Activated CD8-positive, alpha-beta T cell treated with anti-CD3 and anti-CD28 coated beads, Interleukin-2, amount 10 ng/mL, durations not matched to agents 7 days and 5 days (primary cell): ENCODE measurements at regions not wholly inside any gene's neighbourhood (a gene's known extent, or its start where the extent isn't known, plus 50 kb on each side); places are given as distances from the start of the nearest gene placed in this dataset.
"Not testable (repeated sequence)": the region's sequence is repeated elsewhere in the genome, so short reads cannot be mapped to it uniquely, and the experiment has no call there.

Experiments
- ATAC-seq: fragments of 150-1000 bp; cut with Tn5 transposase; one replicate; pipeline ENCODE4 v1.10.0; 2021; ENCODE audit warnings: moderate library complexity
- CTCF ChIA-PET: fragments of 350-600 bp; sonication (Branson Sonifier 250); formaldehyde crosslinking; loops from one replicate; lab custom pipeline; 2021; ENCODE audit warnings: antibody characterized with exemption; lab: Charles Lee
- POLR2A ChIA-PET: fragments of 350-600 bp; sonication (Branson Sonifier 250); formaldehyde crosslinking; loops from one replicate; lab custom pipeline; 2021; ENCODE audit warnings: antibody characterized with exemption; lab: Charles Lee
- DNase-seq: peaks from one replicate; pipeline ENCODE4 v3.0.0-alpha.2; 2020
- H3K27ac Mint-ChIP-seq: one replicate; pipeline ENCODE4 v1.8.0; 2021; ENCODE audit warnings: mild to moderate bottlenecking, mixed read lengths
- H3K27me3 Mint-ChIP-seq: one replicate; pipeline ENCODE4 v1.8.0; 2021; ENCODE audit warnings: low read depth, mixed read lengths
- H3K36me3 Mint-ChIP-seq: one replicate; pipeline ENCODE4 v1.8.0; 2021; ENCODE audit warnings: low read depth, mixed read lengths
- H3K4me1 Mint-ChIP-seq: one replicate; pipeline ENCODE4 v1.8.0; 2021; ENCODE audit warnings: low read depth, mixed read lengths
- H3K4me3 Mint-ChIP-seq: one replicate; pipeline ENCODE4 v1.8.0; 2021; ENCODE audit warnings: mild to moderate bottlenecking, mixed read lengths
- H3K9me3 Mint-ChIP-seq: one replicate; pipeline ENCODE4 v1.8.0; 2022; ENCODE audit warnings: mixed read lengths; ENCODE audit not compliant: insufficient read depth

DNA sequence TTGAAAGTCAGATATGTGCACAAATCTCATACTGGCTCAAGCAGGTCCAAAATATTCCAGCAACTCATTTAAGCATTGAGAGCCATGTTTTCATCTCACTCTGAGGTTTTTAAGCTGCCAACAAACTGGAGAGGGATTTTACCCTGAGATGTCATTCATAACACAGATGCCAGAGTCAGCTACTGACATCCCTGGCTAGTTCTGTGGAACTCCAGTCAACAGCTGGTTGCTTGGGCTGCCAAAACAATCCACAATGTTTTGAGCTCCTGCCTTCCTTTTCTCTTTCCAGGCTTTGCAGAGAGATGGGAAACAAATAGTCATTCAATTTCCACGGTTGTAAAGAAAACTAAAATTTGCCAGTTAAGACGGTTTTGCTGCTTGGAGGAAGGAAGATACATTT is 621.2 kb upstream of the FBXO33 start:
- no peaks in the 10 kb centered on the region for H3K4me1 Mint-ChIP-seq
- ATAC-seq (no peak), DNase-seq (no peak)
- ChIA-PET CTCF (no interaction called here), POLR2A (no interaction called here)
- H3K27ac Mint-ChIP-seq: no peak overlapping the region
- no peaks in the 10 kb centered on the region for H3K36me3 Mint-ChIP-seq
- peaks cover 7% of the 10 kb centered on the region for H3K9me3 Mint-ChIP-seq
- H3K27me3 Mint-ChIP-seq: no peaks in the 10 kb centered on the region
- no peak overlapping the region for H3K4me3 Mint-ChIP-seq

- H3K9me3 Mint-ChIP-seq: no peaks in the 10 kb centered on the region
- H3K27ac Mint-ChIP-seq: no peak overlapping the region
- CTCF ChIA-PET: no interaction called here
- no peaks in the 10 kb centered on the region for H3K36me3 Mint-ChIP-seq
- no peaks in the 10 kb centered on the region for H3K4me1 Mint-ChIP-seq
- H3K4me3 Mint-ChIP-seq: no peak overlapping the region
- no peak for ATAC-seq
- no peaks in the 10 kb centered on the region for H3K27me3 Mint-ChIP-seq
- no peak for DNase-seq
- POLR2A ChIA-PET: interaction anchor here (0.8 kb wide), 1 partner anchor 70 kb away, joined by 5 read pairs; no protein-coding TSS in a partner anchor
Measured at GRCh38 chr14:40028991-40029390, 596.8 kb upstream of the FBXO33 start.

- peaks cover 3% of the 10 kb centered on the region for H3K9me3 Mint-ChIP-seq
- no peaks in the 10 kb centered on the region for H3K36me3 Mint-ChIP-seq
- H3K4me3 Mint-ChIP-seq: no peak overlapping the region
- no peaks in the 10 kb centered on the region for H3K4me1 Mint-ChIP-seq
- no peak for ATAC-seq
- H3K27ac Mint-ChIP-seq: no peak overlapping the region
- ChIA-PET CTCF (no interaction called here), POLR2A (no interaction called here)
- DNase-seq: no peak
- H3K27me3 Mint-ChIP-seq: no peaks in the 10 kb centered on the region
Measured at GRCh38 chr14:40025101-40025500, 592.9 kb upstream of the FBXO33 start.

GRCh38 chr14:40010961-40011360 is 578.7 kb upstream of the FBXO33 start:
- H3K27me3 Mint-ChIP-seq: no peaks in the 10 kb centered on the region
- CTCF ChIA-PET: no interaction called here
- no peaks in the 10 kb centered on the region for H3K4me1 Mint-ChIP-seq

DNA sequence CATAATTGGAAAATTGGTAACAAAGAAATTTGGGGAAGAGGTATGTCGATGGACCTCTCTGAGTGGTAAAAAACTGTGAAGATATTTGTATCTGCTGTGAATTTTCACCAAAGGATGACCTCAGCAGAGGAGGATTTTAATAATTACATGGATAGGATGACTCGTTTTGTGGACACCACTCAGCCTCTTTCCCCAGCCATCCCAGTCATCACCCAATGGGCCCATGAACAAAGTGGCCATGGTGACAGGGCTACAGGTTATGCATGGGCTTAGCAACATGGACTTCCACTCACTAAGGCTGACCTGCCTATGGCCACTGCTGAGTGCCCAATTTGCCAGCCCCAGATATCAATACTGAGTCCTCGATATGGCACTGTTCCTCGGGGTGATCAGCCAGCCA is 577.5 kb upstream of the FBXO33 start:
- Mint-ChIP-seq H3K36me3 (no peaks in the 10 kb centered on the region), H3K27me3 (no peaks in the 10 kb centered on the region), H3K27ac (no peak overlapping the region), H3K4me1 (no peaks in the 10 kb centered on the region), H3K4me3 (no peak overlapping the region), H3K9me3 (peaks cover 4% of the 10 kb centered on the region)
- DNase-seq (no peak), ATAC-seq (no peak)
- CTCF ChIA-PET: no interaction called here
- POLR2A ChIA-PET: no interaction called here

More at GRCh38 chr14:40010961-40011360, 578.7 kb upstream of the FBXO33 start:
- no peaks in the 10 kb centered on the region for H3K36me3 Mint-ChIP-seq
- DNase-seq: no peak
- no peak for ATAC-seq
- H3K27ac Mint-ChIP-seq: no peak overlapping the region
- peaks cover 4% of the 10 kb centered on the region for H3K9me3 Mint-ChIP-seq
- no peak overlapping the region for H3K4me3 Mint-ChIP-seq
- POLR2A ChIA-PET: no interaction called here

GRCh38 chr14:40008345-40008744 is 576.1 kb upstream of the FBXO33 start:
- H3K4me1 Mint-ChIP-seq, POLR2A ChIA-PET, H3K27ac Mint-ChIP-seq, H3K36me3 Mint-ChIP-seq, ATAC-seq, DNase-seq, CTCF ChIA-PET, H3K27me3 Mint-ChIP-seq, H3K4me3 Mint-ChIP-seq, H3K9me3 Mint-ChIP-seq: not testable (repeated sequence)

DNA sequence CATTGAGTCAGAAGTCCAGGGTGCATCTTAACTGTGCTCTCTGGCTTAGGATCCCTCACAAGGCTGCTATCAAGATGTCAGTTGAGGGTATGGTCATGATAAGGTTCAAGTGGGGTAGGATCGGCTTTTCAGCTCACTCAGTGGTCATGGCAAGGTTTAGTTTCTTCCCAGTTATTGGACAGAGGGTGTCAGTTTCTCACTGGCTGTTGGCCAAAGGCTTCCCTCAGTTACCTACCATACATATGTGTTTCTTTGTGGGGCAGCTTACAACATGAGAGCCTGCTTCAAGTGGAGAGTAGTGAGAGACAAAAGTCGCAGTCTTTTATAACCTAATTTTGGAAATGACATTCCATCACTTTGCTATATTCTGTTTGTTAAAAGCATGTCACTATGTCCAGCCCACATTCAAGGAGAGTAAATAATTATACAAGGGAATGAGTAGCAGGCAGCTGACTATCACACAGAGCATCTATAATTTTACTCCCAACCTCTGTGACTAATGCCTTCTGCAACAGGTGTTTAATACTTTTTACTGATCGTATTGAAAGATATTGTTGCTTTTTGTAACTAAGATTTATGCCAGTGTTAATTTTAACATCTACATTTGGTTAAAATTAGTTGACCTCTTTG is 572.8 kb upstream of the FBXO33 start:
- Mint-ChIP-seq H3K27me3 (no peaks in the 10 kb centered on the region), H3K36me3 (no peaks in the 10 kb centered on the region), H3K27ac (no peak overlapping the region), H3K4me3 (no peak overlapping the region), H3K9me3 (no peaks in the 10 kb centered on the region), H3K4me1 (no peaks in the 10 kb centered on the region)
- CTCF ChIA-PET: no interaction called here
- DNase-seq (no peak), ATAC-seq (no peak)
- POLR2A ChIA-PET: no interaction called here

GRCh38 chr14:40003773-40004172 is 571.5 kb upstream of the FBXO33 start:
- no peak overlapping the region for H3K27ac Mint-ChIP-seq
- no peaks in the 10 kb centered on the region for H3K36me3 Mint-ChIP-seq
- H3K4me3 Mint-ChIP-seq: no peak overlapping the region
- no peaks in the 10 kb centered on the region for H3K27me3 Mint-ChIP-seq
- ChIA-PET CTCF (no interaction called here), POLR2A (no interaction called here)
- ATAC-seq: no peak
- DNase-seq: no peak
- no peaks in the 10 kb centered on the region for H3K4me1 Mint-ChIP-seq
- no peaks in the 10 kb centered on the region for H3K9me3 Mint-ChIP-seq

GRCh38 chr14:39998854-39999253 is 566.6 kb upstream of the FBXO33 start:
- Mint-ChIP-seq H3K4me1 (no peaks in the 10 kb centered on the region), H3K4me3 (no peak overlapping the region), H3K27me3 (no peaks in the 10 kb centered on the region), H3K36me3 (no peaks in the 10 kb centered on the region), H3K27ac (no peak overlapping the region), H3K9me3 (no peaks in the 10 kb centered on the region)
- ChIA-PET POLR2A (no interaction called here), CTCF (no interaction called here)
- DNase-seq (no peak), ATAC-seq (no peak)

DNA sequence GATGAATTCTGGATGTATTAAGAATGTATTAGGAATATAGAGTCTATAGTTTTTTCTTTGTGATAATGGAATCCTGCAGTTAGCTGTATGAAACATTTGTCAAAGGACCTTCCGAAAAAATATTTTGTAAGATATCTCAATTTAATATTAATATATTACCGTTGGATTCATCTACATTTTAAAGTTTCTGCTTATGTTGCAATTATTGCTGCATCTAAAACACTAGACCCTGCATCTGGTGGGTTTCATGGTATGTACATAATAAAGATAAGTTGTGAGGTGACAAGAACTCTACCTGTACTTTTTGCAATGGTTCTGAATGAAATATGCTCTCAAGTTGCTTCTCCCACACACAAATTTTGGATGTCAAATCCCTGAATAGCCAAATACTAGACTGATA is 565.9 kb upstream of the FBXO33 start:
- Mint-ChIP-seq H3K27ac (no peak overlapping the region), H3K36me3 (no peaks in the 10 kb centered on the region), H3K27me3 (no peaks in the 10 kb centered on the region), H3K4me3 (no peak overlapping the region), H3K9me3 (no peaks in the 10 kb centered on the region), H3K4me1 (no peaks in the 10 kb centered on the region)
- no peak for ATAC-seq
- ChIA-PET CTCF (no interaction called here), POLR2A (no interaction called here)
- no peak for DNase-seq

DNA sequence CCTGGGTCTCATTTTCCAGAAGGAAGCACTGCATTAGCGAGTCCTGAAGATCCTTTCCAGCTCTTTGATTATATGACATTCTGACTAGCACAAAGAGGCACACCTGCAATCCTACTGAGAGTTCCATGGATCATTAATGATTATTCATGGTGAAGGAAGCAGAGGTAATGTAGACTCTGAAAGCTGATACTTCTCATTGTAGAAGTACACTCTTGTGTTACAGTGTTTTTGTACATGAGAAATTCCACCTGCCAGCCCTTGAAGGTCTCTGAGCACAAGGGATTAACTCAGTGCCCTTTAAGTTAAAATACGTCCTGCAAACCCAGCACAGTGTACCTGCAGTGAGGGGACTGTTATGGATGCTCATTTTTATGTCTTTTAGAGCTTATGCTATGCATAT is 558.8 kb upstream of the FBXO33 start:
- no peak overlapping the region for H3K27ac Mint-ChIP-seq
- CTCF ChIA-PET: no interaction called here

DNA sequence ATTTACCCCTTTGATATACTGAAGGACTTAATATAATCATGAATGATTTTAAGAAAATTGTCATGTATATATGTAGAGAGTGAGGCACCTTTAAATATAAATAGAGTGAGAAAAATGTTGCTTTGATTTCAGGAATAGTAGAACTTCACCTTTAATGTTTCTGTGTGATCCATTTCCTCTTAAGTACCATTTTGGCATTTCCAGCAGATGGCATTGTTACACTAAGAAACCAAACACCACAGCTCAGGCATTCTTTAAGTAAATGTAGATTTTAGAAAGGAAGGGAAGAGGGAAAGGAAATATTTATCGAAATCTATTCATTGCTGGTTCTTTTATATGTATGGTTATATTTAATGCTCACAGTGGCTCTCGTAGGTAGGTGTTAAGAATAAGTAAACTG is 556.7 kb upstream of the FBXO33 start:
- no peak overlapping the region for H3K4me3 Mint-ChIP-seq
- POLR2A ChIA-PET: no interaction called here

More for the DNA sequence above, 558.8 kb upstream of the FBXO33 start:
- H3K4me3 Mint-ChIP-seq: no peak overlapping the region
- POLR2A ChIA-PET: no interaction called here
- H3K27me3 Mint-ChIP-seq: no peaks in the 10 kb centered on the region
- ATAC-seq: no peak
- H3K9me3 Mint-ChIP-seq: no peaks in the 10 kb centered on the region
- DNase-seq: no peak
- no peaks in the 10 kb centered on the region for H3K4me1 Mint-ChIP-seq
- no peaks in the 10 kb centered on the region for H3K36me3 Mint-ChIP-seq

GRCh38 chr14:39984323-39984722 is 552.1 kb upstream of the FBXO33 start:
- Mint-ChIP-seq H3K27me3 (no peaks in the 10 kb centered on the region), H3K9me3 (no peaks in the 10 kb centered on the region), H3K4me1 (no peaks in the 10 kb centered on the region), H3K27ac (no peak overlapping the region), H3K4me3 (no peak overlapping the region), H3K36me3 (no peaks in the 10 kb centered on the region)
- POLR2A ChIA-PET: no interaction called here
- CTCF ChIA-PET: no interaction called here
- DNase-seq (no peak), ATAC-seq (no peak)

More for the DNA sequence above, 556.7 kb upstream of the FBXO33 start:
- DNase-seq (no peak), ATAC-seq (no peak)
- CTCF ChIA-PET: no interaction called here
- Mint-ChIP-seq H3K36me3 (no peaks in the 10 kb centered on the region), H3K27ac (no peak overlapping the region), H3K27me3 (no peaks in the 10 kb centered on the region), H3K9me3 (no peaks in the 10 kb centered on the region), H3K4me1 (no peaks in the 10 kb centered on the region)
